NT2/D1 (cell line): ENCODE measurements at regions not wholly inside any gene's neighbourhood (a gene's known extent, or its start where the extent isn't known, plus 50 kb on each side); places are given as distances from the start of the nearest gene placed in this dataset.

Experiments used
- YY1 ChIP-seq: IDR thresholded peaks from 2 replicates; pipeline ENCODE4 v1.6.1; 2011; ENCODE audit not compliant: insufficient read length, insufficient read depth
- ZNF274 ChIP-seq: IDR thresholded peaks from 2 replicates; pipeline ENCODE4 v1.6.1; 2011; ENCODE audit warnings: mild to moderate bottlenecking, low read depth, low read length

DNA sequence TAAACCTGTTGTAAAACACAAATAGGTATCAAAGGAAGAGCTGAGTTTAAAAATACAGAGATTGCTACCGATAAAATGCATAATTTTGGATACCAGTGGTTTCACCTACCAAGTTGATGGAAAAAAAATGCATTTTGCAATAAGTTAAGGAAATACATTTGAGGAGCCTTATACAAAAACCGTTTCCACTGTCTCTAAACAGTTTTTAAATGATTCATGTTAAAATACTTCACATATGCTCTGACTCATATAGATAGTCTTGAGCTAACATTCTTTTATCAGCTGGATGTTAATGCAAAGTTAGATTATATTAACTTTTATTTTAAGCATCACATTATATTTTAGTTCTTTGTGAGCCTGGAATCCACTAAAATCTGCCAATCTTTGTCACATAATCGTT lies 50.6 kb upstream of the ANKRD17 start:
- TF ChIP-seq ZNF274: no peak
- TF ChIP-seq YY1: no peak
